Caki2 (cell line): ENCODE measurements at regions not wholly inside any gene's neighbourhood (a gene's known extent, or its start where the extent isn't known, plus 50 kb on each side); places are given as distances from the start of the nearest gene placed in this dataset.
"Not testable (repeated sequence)": the region's sequence is repeated elsewhere in the genome, so short reads cannot be mapped to it uniquely, and the experiment has no call there.

Experiments
- DNase-seq: peaks from one replicate; pipeline ENCODE4 v3.0.0-alpha.2; 2015; ENCODE audit warnings: low read depth
- in situ Hi-C: cut with HindIII; loops from 2 replicates; pipeline ENCODE4 v1.10.0; 2016; ENCODE audit warnings: low sequenced_read_pairs, low pct_unique_long_range_greater_than_20kb, mixed read lengths

- no peak for DNase-seq
Observed at GRCh38 chr3:135650309-135650708, 315.2 kb upstream of the PPP2R3A start.

GRCh38 chr3:135652388-135652787, 313.1 kb upstream of the PPP2R3A start:
- no peak for DNase-seq
- in situ Hi-C loops, result no loop called here

More at GRCh38 chr3:135650309-135650708, 315.2 kb upstream of the PPP2R3A start:
- in situ Hi-C loops, result no loop called here

- no peak for DNase-seq
- in situ Hi-C loops, result no loop called here
Observed at GRCh38 chr3:135655328-135655727, 310.2 kb upstream of the PPP2R3A start.

DNA sequence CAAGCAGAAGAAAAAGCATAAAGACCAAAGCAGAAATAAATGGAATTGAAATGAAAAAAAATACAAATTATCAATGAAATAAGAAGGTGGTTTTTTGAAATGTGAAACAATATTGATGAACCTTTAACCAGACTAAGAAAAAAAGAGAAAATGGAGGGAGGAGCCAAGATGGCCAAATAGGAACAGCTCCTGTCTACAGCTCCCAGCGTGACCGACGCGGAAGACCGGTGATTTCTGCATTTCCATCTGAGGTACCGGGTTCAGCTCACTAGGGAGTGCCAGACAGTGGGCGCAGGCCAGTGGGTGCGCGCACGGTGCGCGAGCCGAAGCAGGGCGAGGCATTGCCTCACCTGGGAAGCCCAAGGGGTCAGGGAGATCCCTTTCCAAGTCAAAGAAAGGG, 307.1 kb upstream of the PPP2R3A start:
- in situ Hi-C loops, DNase-seq: not testable (repeated sequence)

GRCh38 chr3:135667061-135667460, 298.5 kb upstream of the PPP2R3A start:
- no peak for DNase-seq
- in situ Hi-C loops, result no loop called here

- no peak for DNase-seq
- in situ Hi-C loops, result no loop called here
Observed at GRCh38 chr3:135674508-135674907, 291.0 kb upstream of the PPP2R3A start.

GRCh38 chr3:135678386-135678785, 287.1 kb upstream of the PPP2R3A start:
- in situ Hi-C loops, result no loop called here
- DNase-seq, result no peak

DNA sequence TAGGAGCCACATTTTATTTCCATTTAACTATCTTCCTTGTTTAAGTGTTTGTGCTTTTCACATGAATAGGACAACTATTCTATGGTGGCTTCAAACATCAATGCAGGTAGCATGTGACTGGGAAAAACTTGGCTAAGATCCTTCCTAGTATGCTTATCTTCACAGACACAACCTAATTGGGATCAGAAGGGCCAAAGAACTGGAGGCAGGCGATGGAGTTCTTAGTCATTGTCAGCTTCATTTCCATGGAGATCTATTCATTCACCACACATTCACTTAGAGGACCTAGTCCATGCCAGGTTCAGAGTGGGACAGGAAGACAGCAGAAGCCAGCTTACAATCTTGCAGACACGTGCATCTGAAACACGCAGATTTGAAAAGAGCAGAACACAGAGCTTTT, 277.5 kb upstream of the PPP2R3A start:
- in situ Hi-C loops, result no loop called here
- DNase-seq, result no peak

- in situ Hi-C loops, result no loop called here
- DNase-seq, result no peak
Observed at GRCh38 chr3:135690664-135691063, 274.9 kb upstream of the PPP2R3A start.

DNA sequence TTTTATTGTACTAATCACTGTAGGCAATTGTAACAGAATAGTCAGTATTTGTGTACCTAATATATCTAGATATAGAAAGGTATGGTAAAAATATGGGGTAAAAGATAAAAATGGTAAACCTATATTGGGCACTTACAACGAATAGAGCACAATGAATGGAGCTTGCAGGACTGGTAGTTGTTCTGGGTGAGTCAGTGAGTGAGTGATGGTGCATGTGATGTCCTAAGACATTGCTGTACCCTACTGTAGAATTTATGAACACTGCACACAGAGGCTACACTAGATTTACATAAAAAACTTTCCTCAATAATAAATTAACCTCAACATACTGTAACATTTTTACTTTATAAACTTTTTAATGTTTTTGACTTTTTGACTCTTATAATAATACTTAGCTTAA, 274.3 kb upstream of the PPP2R3A start:
- in situ Hi-C loops, result no loop called here
- DNase-seq, result no peak

DNA sequence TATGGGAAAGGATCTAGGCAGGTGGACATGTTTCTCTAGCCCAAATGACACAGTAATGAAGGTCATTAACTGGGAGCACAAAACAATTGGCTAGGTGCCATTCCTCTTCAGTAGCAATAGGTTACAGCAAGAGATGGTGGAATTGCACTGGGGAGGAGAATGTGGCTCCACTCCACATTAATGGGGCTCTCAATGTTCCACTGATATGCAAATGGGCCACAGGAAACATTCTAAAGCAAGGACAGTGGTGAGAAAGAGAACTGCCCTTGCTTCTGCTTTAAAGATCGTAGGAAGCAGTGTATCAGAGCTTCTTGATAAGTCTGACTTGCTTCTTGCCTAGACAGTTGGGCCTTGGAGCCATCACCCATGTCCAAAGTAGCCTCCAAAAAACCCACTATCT, 271.4 kb upstream of the PPP2R3A start:
- in situ Hi-C loops, result no loop called here
- no peak for DNase-seq

DNA sequence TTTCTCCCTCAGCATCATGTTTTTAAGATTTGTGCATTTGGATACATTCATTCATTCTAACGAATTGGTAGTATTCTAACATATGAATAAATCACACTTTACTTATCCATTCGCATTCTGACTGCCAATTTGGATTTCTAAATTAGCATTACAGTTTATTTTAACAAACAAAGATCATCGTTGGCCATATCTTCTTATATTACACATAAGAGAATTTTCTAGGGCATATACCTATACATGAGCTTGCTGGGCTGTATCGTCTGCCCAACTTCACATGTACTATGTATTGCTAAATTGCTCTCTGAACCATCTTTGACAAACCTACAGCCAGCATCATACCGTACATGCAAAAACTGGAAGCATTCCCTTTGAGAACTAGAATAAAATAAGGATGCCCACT, 265.8 kb upstream of the PPP2R3A start:
- in situ Hi-C loops, result no loop called here
- DNase-seq, result no peak

GRCh38 chr3:135706758-135707375, 258.7 kb upstream of the PPP2R3A start:
- in situ Hi-C loops, result no loop called here
- no peak for DNase-seq

- in situ Hi-C loops, result no loop called here
- no peak for DNase-seq
Observed at GRCh38 chr3:135719449-135719848, 246.1 kb upstream of the PPP2R3A start.

GRCh38 chr3:135728007-135728721, 237.4 kb upstream of the PPP2R3A start:
- no peak for DNase-seq
- in situ Hi-C loops, result no loop called here

DNA sequence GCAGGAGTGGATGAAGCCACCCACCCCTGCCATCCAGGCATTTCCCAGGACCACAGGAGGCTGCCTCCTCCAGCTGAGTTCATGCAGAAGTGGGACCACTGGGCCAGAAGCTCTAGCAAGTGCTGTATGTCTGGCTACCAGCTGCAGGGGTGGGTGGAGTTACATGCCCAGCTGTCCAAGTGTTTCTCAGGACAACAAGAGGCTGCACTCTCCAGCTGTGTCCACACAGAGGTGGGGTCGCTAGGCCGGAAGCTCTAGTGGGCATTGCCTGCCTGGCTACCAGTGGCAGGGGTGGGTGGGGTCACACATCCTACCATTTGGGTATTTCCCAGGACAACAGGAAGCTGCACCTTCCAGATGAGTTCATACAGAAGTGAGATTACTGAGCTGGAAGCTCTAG, 234.0 kb upstream of the PPP2R3A start:
- in situ Hi-C loops, result no loop called here

GRCh38 chr3:135736740-135737139, 228.8 kb upstream of the PPP2R3A start:
- in situ Hi-C loops, result no loop called here
- DNase-seq, result no peak

More for the DNA sequence above, 234.0 kb upstream of the PPP2R3A start:
- no peak for DNase-seq

DNA sequence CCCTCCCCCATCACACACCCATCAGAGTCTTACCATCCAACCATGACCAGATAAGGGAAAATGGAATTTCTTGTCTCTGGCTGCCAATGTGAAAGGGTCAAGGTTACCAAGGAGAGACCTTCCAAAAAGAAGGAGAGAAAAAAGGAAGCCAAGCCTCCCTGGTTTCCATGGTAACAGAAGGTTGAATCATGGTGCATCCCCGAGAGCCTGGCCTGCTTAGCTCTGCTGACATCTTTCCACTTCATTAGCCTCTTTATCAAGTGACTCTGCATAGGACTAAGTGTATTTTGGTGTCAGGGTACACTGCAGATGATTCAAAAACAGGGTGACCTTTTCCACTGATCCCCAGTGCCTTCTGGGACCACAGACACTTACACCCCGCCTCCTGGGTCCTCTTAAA, 225.7 kb upstream of the PPP2R3A start:
- no peak for DNase-seq
- in situ Hi-C loops, result no loop called here

- in situ Hi-C loops, result no loop called here
- no peak for DNase-seq
Observed at GRCh38 chr3:135740211-135740610, 225.3 kb upstream of the PPP2R3A start.

DNA sequence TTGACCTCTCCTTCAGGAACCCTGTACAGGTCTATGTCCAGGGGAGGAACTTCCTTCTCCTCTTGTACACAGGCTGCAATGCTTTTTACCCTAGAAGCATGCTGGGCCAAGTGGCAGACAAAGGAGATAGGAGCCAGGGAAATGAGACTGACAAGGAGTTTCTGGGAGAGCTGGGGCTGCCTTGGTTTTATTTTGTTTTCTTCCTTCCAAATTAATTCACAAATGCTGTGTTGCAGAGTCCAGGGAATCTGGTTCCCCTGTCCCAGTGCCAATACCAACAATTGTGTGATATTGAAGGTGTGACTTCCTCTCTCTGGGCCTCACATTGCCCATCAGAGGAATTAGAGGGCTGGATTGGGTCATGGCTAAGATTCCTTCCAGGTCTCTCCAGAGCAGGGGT, 224.8 kb upstream of the PPP2R3A start:
- in situ Hi-C loops, result no loop called here

More for the DNA sequence above, 224.8 kb upstream of the PPP2R3A start:
- DNase-seq, result no peak
